HG02981 (cell line): ENCODE measurements at regions not wholly inside any gene's neighbourhood (a gene's known extent, or its start where the extent isn't known, plus 50 kb on each side); places are given as distances from the start of the nearest gene placed in this dataset.

Experiments
- ATAC-seq: cut with Tn5 transposase; IDR thresholded peaks from one replicate; pipeline ENCODE4 v1.9.1; 2021; ENCODE audit warnings: mild to moderate bottlenecking, moderate library complexity; ENCODE audit not compliant: unreplicated experiment

GRCh38 chr5:58357799-58358500, 101.9 kb downstream of the PLK2 start:
- no peak for ATAC-seq

DNA sequence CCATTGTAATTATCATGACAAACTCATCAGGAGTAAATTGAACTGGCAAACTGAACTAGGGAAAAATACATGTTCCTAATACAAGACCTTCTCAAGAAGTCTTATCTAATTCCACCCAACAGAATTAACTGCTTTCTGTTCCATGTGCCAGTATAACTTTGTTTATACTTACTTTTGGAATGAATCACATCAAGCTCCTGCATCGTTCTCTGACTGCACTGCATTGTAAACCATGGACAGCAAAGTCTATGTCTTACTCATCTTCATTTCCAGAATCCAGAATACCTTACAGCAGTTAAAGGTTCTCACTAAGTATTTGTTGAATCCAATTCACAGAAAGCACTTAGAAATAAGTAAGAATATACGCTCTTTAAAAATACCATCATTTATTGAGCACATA, 102.8 kb downstream of the PLK2 start:
- ATAC-seq = no peak

DNA sequence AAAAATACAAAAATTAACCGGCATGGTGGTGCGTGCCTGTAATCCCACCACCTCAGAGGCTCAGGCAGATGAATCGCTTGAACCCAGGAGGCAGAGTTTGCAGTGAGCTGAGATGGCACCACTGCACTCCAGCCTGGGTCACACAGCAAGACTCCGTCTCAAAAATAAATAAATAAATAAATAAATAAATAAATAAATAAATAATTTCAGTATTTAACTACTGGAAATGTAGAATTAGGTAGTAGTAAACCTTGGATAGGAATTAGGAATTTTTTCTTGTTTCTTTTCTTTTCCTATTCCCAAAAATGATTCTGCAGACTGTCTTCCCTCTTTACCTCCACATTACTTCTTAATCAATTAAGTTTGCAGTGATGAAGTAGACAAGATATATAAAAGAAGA, 103.2 kb downstream of the PLK2 start:
- no peak for ATAC-seq

- no peak for ATAC-seq
These were observed 105.1 kb downstream of the PLK2 start for GRCh38 chr5:58354827-58355226.

DNA sequence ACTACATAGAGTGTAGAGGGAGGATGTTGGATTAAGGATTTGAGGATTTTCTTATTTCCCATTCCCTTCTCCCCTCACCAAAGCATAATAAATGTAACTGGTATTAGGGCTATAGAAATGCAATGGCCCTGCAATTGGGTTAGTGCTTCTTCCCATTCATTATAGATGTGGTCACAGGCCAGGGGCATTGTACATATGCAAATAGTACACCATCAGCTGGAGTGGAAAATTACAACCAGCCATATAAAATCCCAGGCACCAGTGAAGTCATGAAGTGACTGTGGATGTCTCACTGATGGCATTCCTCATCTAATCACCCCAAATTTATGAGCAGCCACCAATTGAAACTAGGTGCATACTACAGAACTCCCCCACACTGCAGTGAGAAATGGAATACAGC, 105.9 kb downstream of the PLK2 start:
- no peak for ATAC-seq

DNA sequence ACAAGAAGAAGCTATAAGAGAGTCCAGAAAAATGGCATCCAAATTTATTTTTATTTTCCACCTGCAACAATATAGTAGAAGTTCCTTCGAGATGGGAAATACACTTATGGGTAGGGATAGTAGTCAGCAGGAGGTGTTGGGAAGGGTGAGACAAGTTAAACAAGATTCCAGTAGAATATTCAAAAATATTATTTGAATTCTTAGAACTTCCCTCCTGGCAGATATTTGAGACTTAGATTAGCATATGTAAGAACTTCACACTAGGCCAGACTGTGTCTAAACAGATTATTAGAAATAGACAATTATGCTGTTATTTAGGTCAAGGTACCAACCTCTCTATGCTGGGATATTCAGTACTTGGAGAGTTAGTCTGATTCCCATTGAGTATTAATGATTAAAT, 108.7 kb downstream of the PLK2 start:
- no peak for ATAC-seq

DNA sequence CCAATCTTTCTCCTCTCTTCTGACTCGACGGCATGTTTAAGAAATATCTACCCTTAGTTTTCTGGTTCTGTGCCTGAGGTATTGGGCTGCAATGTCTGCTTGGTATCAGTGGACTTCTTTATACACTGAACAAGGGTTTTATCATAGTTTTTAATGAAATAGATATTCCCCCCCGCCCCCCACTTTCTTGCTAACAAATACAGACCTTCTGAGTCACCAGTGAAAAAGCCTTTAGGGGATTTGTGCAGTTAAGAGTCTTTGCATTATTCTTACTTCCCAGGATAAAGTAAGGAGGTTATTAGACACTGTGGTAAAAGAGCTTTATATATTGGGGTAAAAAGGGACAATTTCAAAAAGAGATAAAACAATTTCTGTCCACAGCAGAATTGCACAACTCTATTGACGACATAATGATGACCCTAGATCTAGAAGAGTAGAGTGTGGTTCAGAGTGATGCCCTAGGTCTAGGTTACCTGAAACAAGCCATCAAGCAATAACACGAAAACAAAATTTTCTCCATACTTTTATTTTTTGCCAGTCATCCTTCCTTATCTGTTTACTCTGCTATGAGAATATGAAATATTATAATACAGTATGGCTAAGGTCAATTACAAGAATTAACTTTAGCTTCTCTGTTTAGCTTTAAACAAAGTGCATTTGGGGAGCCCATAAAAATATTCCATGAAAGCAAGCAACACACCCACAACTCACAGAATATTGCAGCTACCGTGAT, 110.7 kb downstream of the PLK2 start:
- ATAC-seq = no peak

DNA sequence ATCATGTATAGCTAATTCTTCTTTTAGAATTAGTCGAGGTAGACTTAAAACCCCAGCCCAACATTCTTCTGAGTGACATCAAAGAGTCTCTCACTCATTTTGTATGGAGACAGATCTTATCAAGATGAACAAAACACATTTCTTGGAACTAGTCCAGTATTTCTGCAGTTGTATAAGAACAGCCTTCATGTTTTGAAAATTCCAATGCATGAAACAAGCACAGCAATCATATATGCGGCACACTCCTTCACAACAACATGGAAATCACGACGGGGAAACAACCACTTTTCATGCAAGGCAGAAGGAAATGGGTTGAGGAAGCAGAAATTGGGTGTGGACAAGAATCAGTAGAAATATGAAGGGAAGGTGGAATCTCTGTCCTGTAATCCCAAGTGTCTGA, 113.8 kb downstream of the PLK2 start:
- ATAC-seq = no peak

DNA sequence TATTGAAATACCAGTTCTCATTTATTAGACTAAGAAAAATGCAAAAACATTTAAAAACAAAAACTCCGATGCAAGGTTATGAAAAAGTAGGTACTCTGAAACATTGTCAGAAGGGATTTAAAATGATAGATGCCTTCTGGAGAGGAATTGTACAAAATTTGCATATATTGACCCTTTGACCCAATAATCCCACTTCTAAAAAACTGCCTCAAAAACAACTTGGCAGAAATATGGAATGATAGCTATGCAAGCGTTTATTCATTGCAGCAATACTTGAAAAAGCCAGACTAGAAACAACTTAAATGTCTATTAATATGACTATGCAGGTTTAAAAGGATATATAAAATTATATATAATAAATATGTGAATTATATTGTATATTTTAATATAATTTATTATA, 118.4 kb downstream of the PLK2 start:
- ATAC-seq = no peak

- no peak for ATAC-seq
These were observed 124.4 kb downstream of the PLK2 start for GRCh38 chr5:58335518-58335917.

DNA sequence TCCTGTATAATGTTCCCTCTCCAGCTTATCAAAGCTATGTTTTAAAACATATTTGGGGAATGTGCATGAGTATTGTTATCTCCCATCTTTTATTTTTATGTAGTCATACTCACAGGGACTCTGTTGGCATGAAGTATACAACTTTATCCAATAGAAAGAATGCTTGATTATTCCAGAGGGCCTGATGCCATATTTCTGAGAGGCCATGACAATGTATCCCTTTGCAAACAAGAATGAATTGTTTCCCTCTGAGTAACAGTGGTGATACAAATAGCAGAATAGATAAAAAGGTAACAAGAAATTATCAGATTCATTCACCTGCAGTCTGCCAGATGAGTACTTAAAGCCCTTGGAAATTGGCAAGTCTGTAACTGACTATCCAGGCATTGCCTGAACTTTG, 125.9 kb downstream of the PLK2 start:
- ATAC-seq = no peak

GRCh38 chr5:58330781-58331180, 129.1 kb downstream of the PLK2 start:
- ATAC-seq = no peak

GRCh38 chr5:58327289-58327688, 132.6 kb downstream of the PLK2 start:
- ATAC-seq = no peak

DNA sequence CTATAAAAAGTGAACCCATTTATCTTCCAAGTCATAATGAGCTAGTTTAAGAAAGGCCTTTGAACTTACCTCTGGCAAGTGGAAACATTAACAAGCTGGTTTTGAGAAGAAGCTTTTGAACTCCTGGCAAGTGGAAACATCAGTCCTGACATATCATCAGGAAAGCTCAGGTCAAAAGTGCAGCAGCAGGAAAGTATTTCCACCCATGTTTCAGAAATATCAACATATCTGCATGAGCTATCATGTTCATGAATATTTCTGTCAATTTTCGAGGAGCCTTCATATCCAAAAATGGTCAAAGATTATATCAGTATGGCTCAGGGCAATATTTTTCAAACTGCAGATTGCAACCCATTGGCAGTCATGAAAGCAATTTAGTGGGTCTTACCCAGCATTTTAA, 133.9 kb downstream of the PLK2 start:
- no peak for ATAC-seq

GRCh38 chr5:58322453-58322852, 137.4 kb downstream of the PLK2 start:
- ATAC-seq = no peak

DNA sequence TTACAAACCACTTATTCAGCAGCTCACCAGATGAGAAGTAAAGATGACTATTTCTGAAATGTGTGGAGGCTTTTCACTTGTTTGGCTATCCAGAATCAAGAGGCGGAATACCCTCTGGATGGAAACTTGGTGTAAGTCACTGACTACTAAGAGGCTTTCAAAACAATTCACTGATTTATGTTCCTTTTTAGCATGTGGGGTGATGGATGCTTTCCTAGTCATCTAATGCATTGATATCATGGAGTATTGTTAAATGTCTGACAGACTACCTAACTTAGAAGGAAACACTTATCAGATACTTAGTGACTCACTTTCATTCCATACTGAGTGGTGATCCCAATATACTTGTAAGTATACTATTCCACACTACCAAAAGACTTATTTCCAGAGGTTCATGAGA, 141.4 kb downstream of the PLK2 start:
- no peak for ATAC-seq

- no peak for ATAC-seq
These were observed 142.1 kb downstream of the PLK2 start for GRCh38 chr5:58317808-58318207.

DNA sequence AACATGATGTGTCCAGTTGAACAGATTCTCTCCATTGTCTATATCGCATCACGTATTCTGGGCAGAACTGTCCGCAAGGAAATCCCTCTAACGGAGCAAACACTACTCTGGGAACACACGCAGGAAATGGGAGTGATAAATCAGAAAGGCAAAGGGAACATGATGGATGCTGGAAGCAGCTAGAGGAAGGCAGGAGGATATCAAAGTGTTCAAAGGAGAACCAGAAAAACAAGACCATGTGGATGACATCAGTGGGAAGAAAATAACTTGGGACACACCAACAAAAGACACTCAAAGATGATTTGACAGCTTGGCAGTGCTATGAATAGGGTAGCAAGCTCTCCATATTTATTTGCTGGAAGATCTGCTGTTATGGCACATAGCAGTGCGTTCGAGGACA, 142.9 kb downstream of the PLK2 start:
- ATAC-seq = no peak

- ATAC-seq = no peak
These were observed 144.1 kb downstream of the PLK2 start for GRCh38 chr5:58315794-58316193.

DNA sequence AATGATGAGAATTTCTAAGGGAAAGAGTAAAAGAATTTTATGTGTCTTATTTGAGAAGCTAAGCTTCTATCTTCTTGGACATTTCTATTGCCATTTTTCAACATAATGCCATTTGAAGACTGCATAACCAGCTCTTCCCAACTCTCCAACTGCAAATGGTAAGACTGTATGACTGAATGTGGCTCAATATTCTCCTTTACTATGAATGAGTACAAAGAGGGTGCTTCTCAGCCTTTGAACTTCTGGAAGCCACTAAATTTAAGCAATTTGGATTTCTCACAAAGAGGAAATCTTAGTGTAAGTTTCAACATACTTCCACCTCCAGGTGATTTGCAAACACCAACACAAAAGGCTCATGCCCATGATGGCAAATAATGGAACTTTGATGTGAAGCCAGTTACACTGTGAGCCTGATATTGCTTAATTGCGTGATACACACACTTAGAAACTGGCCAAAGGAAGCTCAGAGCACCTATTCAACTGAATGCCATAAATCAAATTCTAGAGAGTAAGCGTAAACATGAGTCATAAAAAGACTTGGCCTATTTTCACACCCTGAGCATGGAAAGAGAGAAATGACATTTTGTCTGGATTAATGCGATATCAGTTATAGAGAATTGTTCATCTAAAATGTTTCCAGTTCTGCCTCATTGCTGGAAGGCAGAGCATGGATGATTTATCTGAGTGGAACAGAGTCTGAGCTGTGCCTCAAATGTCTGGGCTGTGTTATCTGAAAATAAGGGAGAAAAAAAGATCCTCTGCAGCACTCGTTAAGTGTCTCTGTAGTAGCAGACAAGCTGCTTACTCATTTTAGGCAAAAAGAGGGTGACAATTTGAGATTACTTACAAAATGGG, 145.3 kb downstream of the PLK2 start:
- no peak for ATAC-seq

DNA sequence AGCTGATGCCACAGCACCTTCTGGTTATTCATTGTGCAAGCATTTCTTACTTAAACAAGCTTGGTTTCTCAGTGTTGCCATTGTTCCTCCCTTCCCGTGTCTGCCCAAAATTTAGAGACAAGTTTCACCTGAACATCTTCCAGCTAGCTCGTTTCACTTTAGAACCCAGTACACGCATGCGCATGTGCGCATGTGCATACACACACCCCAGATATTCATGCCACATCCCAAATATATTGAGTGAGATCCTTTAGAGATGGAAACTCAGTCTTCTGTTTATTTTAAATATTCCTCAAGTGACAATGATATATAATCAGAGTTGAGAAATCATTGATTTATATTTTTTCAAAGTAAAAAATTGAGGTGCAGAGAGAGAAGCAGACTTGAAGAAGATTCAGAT, 147.6 kb downstream of the PLK2 start:
- ATAC-seq = no peak

- no peak for ATAC-seq
These were observed 148.4 kb downstream of the PLK2 start for GRCh38 chr5:58311526-58311925.
